HEK293T (cell line): ENCODE measurements at regions not wholly inside any gene's neighbourhood (a gene's known extent, or its start where the extent isn't known, plus 50 kb on each side); places are given as distances from the start of the nearest gene placed in this dataset.

ENCODE experiments used
- FOXA1 ChIP-seq: fragments of 450-650 bp; IDR thresholded peaks from 2 replicates; pipeline ENCODE4 v1.6.1; 2016; ENCODE audit warnings: mild to moderate bottlenecking
- SUZ12 ChIP-seq: fragments of 450-650 bp; IDR thresholded peaks from 2 replicates; pipeline ENCODE4 v1.6.1; 2016; ENCODE audit warnings: mild to moderate bottlenecking

GRCh38 chr3:168895419-168895818 lies 768.1 kb downstream of the MECOM start:
- TF ChIP-seq FOXA1 (no peak), SUZ12 (no peak)
